GM12878 (cell line): ENCODE measurements at regions not wholly inside any gene's neighbourhood (a gene's known extent, or its start where the extent isn't known, plus 50 kb on each side); places are given as distances from the start of the nearest gene placed in this dataset.

Experiments
- ATAC-seq: fragments of 200-7000 bp; cut with Tn5 transposase; 3 replicates; pipeline ENCODE4 v1.9.1; 2020; ENCODE audit warnings: mild to moderate bottlenecking, moderate library complexity
- BruUV-seq: library from RNA; stranded (reverse); fragments of 400-500 nt; replicated peaks from 2 replicates; lab custom pipeline; 2021; lab: Mats Ljungman, UMichigan
- CTCF ChIA-PET: fragments of 300-600 bp; sonication (Branson Sonifier 250); formaldehyde crosslinking; extraction: SDS; loops from one replicate; lab custom pipeline; 2021; ENCODE audit warnings: inconsistent platforms; lab: Yijun Ruan, JAX
- POLR2A ChIA-PET: fragments of 350-600 bp; formaldehyde crosslinking; extraction: SDS; loops from one replicate; lab custom pipeline; 2021; ENCODE audit warnings: inconsistent platforms; lab: Charles Lee
- RAD21 ChIA-PET: fragments of 300-600 bp; sonication (Branson Sonifier 250); formaldehyde crosslinking; loops from one replicate; lab custom pipeline; 2023; ENCODE audit warnings: antibody characterized with exemption; ENCODE audit not compliant: unreplicated experiment; lab: Charles Lee
- SMC1A ChIA-PET: fragments of 300-600 bp; sonication (Branson Sonifier 250); formaldehyde crosslinking; loops from one replicate; lab custom pipeline; 2023; ENCODE audit not compliant: unreplicated experiment, uncharacterized antibody; lab: Charles Lee
- DNase-seq: peaks from one replicate; pipeline ENCODE4 v3.0.0-alpha.2; 2011; ENCODE audit warnings: low read depth, low spot score
- FAIRE-seq: peaks from 3 replicates; lab custom pipeline; 2011; peaks lifted over from hg19 to GRCh38; lab: Jason Lieb, UNC
- H2AFZ ChIP-seq: 2 replicates; pipeline ENCODE4 v1.6.0; 2011; ENCODE audit warnings: low read depth, low read length, control low read depth; ENCODE audit not compliant: control insufficient read depth
- H3K27ac ChIP-seq: 2 replicates; pipeline ENCODE4 v1.5.1; 2011; ENCODE audit warnings: control low read depth; ENCODE audit not compliant: control insufficient read depth, insufficient read depth
- H3K27me3 ChIP-seq, 2 experiments: replicated peaks in 1 of 2; 2 replicates each; pipeline versions ENCODE4 v1.6.0 to v1.6.1; 2011; ENCODE audit warnings: low read length in 1 of 2; ENCODE audit not compliant: control insufficient read depth in 2 of 2, insufficient read depth in 2 of 2
- H3K36me3 ChIP-seq, 2 experiments: 2 replicates each; pipeline ENCODE4 v1.5.1; 2011; ENCODE audit warnings: low read length in 1 of 2; ENCODE audit not compliant: control insufficient read depth in 2 of 2, insufficient read depth in 2 of 2
- H3K4me1 ChIP-seq: 2 replicates; pipeline ENCODE4 v1.6.1; 2011; ENCODE audit warnings: mild to moderate bottlenecking, low read length, moderate library complexity, mixed read lengths; ENCODE audit not compliant: control insufficient read depth, insufficient read depth
- H3K4me2 ChIP-seq: 2 replicates; pipeline ENCODE4 v1.6.0; 2011; ENCODE audit warnings: control low read depth; ENCODE audit not compliant: control insufficient read depth, insufficient read depth
- H3K4me3 ChIP-seq: fragments of 200-600 bp; sonication (generic); 2 replicates; pipeline ENCODE4 v1.5.1; 2016
- H3K79me2 ChIP-seq: 2 replicates; pipeline ENCODE4 v1.6.0; 2011; ENCODE audit warnings: low read length; ENCODE audit not compliant: control insufficient read depth, insufficient read depth
- H3K9ac ChIP-seq: 2 replicates; pipeline ENCODE4 v1.8.0; 2011; ENCODE audit warnings: low read length, control low read depth, mixed read lengths; ENCODE audit not compliant: control insufficient read depth, insufficient read depth
- H3K9me3 ChIP-seq: replicated peaks from 3 replicates; pipeline ENCODE4 v1.5.1; 2011; ENCODE audit warnings: mild to moderate bottlenecking, low read length; ENCODE audit not compliant: control insufficient read depth, insufficient read depth
- H4K20me1 ChIP-seq: 2 replicates; pipeline ENCODE4 v1.6.0; 2011; ENCODE audit not compliant: control insufficient read depth, insufficient read depth
- BACH1 ChIP-seq: fragments of 450-650 bp; IDR thresholded peaks from 2 replicates; pipeline ENCODE4 v1.6.1; 2017; ENCODE audit warnings: mild to moderate bottlenecking, borderline replicate concordance
- ETV6 ChIP-seq, 2 experiments: fragments of 450-650 bp in 1 of 2; IDR thresholded peaks in 1 of 2; conservative IDR thresholded peaks in 1 of 2; 2 replicates each; pipeline ENCODE4 v1.6.1; 2014; ENCODE audit warnings: antibody characterized with exemption in 1 of 2, borderline replicate concordance in 1 of 2, low read depth in 1 of 2, mild to moderate bottlenecking in 1 of 2, moderate library complexity in 1 of 2
- MEF2A ChIP-seq: IDR thresholded peaks from 2 replicates; pipeline ENCODE4 v1.6.1; 2011; ENCODE audit warnings: low read depth, mild to moderate bottlenecking, low read length, moderate library complexity; ENCODE audit not compliant: insufficient read depth
- NFYB ChIP-seq: IDR thresholded peaks from 2 replicates; pipeline ENCODE4 v1.6.1; 2011; ENCODE audit warnings: low read depth, mild to moderate bottlenecking, low read length, improper control_type of control experiment, moderate library complexity; ENCODE audit not compliant: insufficient read depth
- NR2C2 ChIP-seq: IDR thresholded peaks from 2 replicates; pipeline ENCODE4 v1.6.1; 2011; ENCODE audit warnings: borderline replicate concordance, low read depth; ENCODE audit not compliant: control insufficient read depth, insufficient read length
- SMAD5 ChIP-seq: IDR thresholded peaks from 2 replicates; pipeline ENCODE4 v1.6.1; 2016; ENCODE audit warnings: antibody characterized with exemption, low read depth
- SMC3 ChIP-seq: IDR thresholded peaks from 2 replicates; pipeline ENCODE4 v1.6.1; 2011; ENCODE audit warnings: low read length, improper control_type of control experiment, borderline replicate concordance
- ZSCAN29 ChIP-seq: fragments of 450-650 bp; IDR thresholded peaks from 2 replicates; pipeline ENCODE4 v1.6.1; 2017; ENCODE audit warnings: mild to moderate bottlenecking, moderate library complexity
- WGBS: methylation state at CpG from one replicate; pipeline ENCODE4 v1.1.6; 2016; ENCODE audit warnings: low lambda C conversion rate; ENCODE audit not compliant: insufficient replicate concordance, insufficient coverage; ENCODE audit errors: missing lambda C conversion rate; 5-methylcytosine and 5-hydroxymethylcytosine counted together
- in situ Hi-C: fragments of 300-500 bp; cut with MboI; formaldehyde crosslinking; loops from 9 replicates; pipeline ENCODE4 v1.14.3; 2018; ENCODE audit warnings: mixed read lengths
- intact Hi-C: fragments of 100-400 bp; cut with micrococcal nuclease; formaldehyde crosslinking; loops from one replicate; pipeline ENCODE4 v1.14.2; 2022; ENCODE audit not compliant: unreplicated experiment
- TF ChIP-seq, protein P1 (sequence below): fragments of 450-650 bp; IDR thresholded peaks from 2 replicates; pipeline ENCODE4 v1.6.1; 2018; ENCODE audit warnings: mild to moderate bottlenecking, low read depth, moderate library complexity; ENCODE audit not compliant: partially characterized antibody

DNA sequence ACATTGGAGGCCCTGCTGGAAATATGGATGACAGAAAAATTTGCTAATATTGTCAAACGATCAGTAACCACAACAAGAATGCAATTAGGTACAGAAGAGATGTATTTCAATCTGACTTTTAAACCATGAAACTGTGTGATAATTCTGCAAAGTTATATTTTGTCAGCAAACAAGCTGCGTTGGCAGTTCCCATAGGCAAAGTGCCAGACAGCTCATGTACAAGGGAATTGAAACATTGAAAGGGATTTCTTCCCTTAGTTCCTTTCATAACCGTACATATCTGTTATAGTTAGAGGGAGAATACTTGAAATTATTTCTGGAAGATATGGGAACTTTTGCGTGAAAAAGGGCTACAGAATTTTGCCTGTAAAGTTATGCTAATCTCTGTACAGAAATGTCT is 419.4 kb upstream of the PTGER4 start (continued):
- TF ChIP-seq, protein P1, sequence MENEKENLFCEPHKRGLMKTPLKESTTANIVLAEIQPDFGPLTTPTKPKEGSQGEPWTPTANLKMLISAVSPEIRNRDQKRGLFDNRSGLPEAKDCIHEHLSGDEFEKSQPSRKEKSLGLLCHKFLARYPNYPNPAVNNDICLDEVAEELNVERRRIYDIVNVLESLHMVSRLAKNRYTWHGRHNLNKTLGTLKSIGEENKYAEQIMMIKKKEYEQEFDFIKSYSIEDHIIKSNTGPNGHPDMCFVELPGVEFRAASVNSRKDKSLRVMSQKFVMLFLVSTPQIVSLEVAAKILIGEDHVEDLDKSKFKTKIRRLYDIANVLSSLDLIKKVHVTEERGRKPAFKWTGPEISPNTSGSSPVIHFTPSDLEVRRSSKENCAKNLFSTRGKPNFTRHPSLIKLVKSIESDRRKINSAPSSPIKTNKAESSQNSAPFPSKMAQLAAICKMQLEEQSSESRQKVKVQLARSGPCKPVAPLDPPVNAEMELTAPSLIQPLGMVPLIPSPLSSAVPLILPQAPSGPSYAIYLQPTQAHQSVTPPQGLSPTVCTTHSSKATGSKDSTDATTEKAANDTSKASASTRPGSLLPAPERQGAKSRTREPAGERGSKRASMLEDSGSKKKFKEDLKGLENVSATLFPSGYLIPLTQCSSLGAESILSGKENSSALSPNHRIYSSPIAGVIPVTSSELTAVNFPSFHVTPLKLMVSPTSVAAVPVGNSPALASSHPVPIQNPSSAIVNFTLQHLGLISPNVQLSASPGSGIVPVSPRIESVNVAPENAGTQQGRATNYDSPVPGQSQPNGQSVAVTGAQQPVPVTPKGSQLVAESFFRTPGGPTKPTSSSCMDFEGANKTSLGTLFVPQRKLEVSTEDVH: no peak
- TF ChIP-seq NFYB (no peak), SMC3 (no peak), ETV6 (conservative IDR thresholded peaks at IDR 0.05 in 1 of 2, IDR thresholded peaks at IDR 0.05 in 1 of 2; ENCODE audit: borderline replicate concordance in 1 of 2, low read depth in 1 of 2) (no peak), NR2C2 (no peak), BACH1 (no peak), MEF2A (no peak), ZSCAN29 (no peak)

DNA sequence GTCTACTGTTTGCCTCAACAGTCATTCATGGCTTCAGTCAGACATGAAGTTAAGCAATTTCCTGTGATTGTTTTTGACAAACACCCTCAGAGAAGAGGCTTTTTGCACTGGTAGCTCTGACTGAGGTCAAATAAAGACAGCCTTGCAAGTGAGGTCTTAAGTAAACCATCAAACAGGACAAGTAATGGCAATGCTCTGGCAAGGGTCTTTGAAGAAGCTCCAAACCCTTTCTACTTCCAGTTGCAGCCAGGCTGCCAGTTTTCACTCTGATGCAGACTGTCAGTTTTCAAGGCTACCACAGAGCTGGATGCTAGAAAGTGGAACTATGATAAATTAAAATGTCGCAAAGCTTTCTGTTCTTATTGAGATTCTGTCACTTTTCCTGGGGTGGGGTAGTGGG is 421.5 kb upstream of the PTGER4 start:
- intact Hi-C loops: no loop called here
- H3K9me3 ChIP-seq: no peaks in the 10 kb centered on the region
- H2AFZ ChIP-seq: no peak overlapping the region
- no peak for TF ChIP-seq SMAD5
- H4K20me1 ChIP-seq: no peaks in the 10 kb centered on the region
- no peak overlapping the region for H3K9ac ChIP-seq
- 47% methylated on average over 1 of the region's 1 CpG for WGBS
- no peak for ATAC-seq
- H3K27me3 ChIP-seq: no peaks in the 10 kb centered on the region
- BruUV-seq: no TSS peak
- H3K36me3 ChIP-seq: no peaks in the 10 kb centered on the region
- RAD21 ChIA-PET: no interaction called here
- H3K4me1 ChIP-seq: no peaks in the 10 kb centered on the region
- POLR2A ChIA-PET: no interaction called here
- SMC1A ChIA-PET: interaction anchor here (1.0 to 1.3 kb wide), 2 partner anchors 10 to 236 kb away, joined by 4 to 5 read pairs; no protein-coding TSS in a partner anchor
- no peak overlapping the region for H3K27ac ChIP-seq
- H3K4me3 ChIP-seq: no peak overlapping the region
- DNase-seq: no peak
- FAIRE-seq: no peak
- in situ Hi-C loops: no loop called here
- CTCF ChIA-PET: interaction anchor here (0.7 kb wide), 1 partner anchor 12 kb away, joined by 3 read pairs; no protein-coding TSS in a partner anchor
- H3K4me2 ChIP-seq: no peak overlapping the region
- no peaks in the 10 kb centered on the region for H3K79me2 ChIP-seq
